Astrocyte (in vitro differentiated cells and primary cell): ENCODE measurements at regions not wholly inside any gene's neighbourhood (a gene's known extent, or its start where the extent isn't known, plus 50 kb on each side); places are given as distances from the start of the nearest gene placed in this dataset.

Experiments used
- CTCF ChIP-seq: IDR thresholded peaks from 2 replicates; pipeline ENCODE4 v1.5.1; 2011; ENCODE audit warnings: low read depth, mild to moderate bottlenecking, inconsistent platforms, low read length, moderate library complexity; ENCODE audit not compliant: insufficient read depth
- EZH2 ChIP-seq: IDR thresholded peaks from 2 replicates; pipeline ENCODE4 v1.6.1; 2012; ENCODE audit warnings: mild to moderate bottlenecking, low read length, inconsistent platforms; ENCODE audit not compliant: insufficient read depth

DNA sequence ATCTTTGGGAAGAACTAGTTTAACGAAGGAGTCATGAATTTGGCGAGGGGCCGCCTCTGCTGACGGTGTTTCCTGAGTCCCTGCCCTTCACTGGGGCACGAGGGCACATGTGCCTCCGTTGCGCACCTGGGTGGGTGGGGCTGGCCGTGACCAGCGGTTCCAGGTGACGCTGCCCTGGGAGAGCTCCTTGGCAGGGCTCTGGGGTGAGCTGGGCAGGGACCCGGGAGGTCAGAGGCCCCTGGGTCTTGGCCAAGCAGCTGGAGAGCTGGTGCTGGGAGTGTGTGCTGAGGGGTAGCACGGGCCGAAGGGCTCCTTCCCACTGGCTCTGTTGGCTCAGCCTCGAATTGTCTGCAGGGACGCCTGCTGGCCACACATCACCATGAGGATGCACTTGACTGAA is 104.6 kb downstream of the RTP5 start:
- TF ChIP-seq CTCF = no peak
- no peak for TF ChIP-seq EZH2
